ENCODE measurements at regions not wholly inside any gene's neighbourhood (a gene's known extent, or its start where the extent isn't known, plus 50 kb on each side); places are given as distances from the start of the nearest gene placed in this dataset.

DNA sequence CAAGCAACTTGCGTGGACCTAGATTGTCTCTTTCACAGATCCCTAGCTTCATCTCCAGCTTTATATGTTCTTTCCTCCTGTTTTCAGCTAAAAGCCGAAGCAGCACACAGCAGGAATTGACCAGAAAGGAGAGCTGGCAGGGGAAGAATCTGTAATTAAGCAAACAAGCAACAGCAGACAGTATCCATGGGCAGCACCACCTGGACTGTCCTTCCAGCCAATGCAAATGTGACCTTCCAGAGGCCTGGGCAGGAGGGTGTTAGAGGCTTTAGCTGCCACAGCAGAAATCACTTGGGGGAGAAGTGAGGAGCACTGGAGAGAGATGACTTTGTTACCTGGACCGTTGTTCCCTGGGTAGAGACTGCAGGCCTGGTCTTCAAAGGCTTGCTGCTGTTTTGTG, 427.6 kb upstream of the GOT2 start:
- TF ChIP-seq POLR2A (IDR thresholded peaks at IDR 0.05) (no peak), EP300 (IDR thresholded peaks at IDR 0.05) (no peak), POLR2AphosphoS5 (IDR thresholded peaks at IDR 0.05) (no peak)
- TF ChIP-seq, protein P1, sequence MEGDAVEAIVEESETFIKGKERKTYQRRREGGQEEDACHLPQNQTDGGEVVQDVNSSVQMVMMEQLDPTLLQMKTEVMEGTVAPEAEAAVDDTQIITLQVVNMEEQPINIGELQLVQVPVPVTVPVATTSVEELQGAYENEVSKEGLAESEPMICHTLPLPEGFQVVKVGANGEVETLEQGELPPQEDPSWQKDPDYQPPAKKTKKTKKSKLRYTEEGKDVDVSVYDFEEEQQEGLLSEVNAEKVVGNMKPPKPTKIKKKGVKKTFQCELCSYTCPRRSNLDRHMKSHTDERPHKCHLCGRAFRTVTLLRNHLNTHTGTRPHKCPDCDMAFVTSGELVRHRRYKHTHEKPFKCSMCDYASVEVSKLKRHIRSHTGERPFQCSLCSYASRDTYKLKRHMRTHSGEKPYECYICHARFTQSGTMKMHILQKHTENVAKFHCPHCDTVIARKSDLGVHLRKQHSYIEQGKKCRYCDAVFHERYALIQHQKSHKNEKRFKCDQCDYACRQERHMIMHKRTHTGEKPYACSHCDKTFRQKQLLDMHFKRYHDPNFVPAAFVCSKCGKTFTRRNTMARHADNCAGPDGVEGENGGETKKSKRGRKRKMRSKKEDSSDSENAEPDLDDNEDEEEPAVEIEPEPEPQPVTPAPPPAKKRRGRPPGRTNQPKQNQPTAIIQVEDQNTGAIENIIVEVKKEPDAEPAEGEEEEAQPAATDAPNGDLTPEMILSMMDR (IDR thresholded peaks at IDR 0.05), result no peak
- no peaks in the 10 kb centered on the region for H3K4me1 ChIP-seq
- ATAC-seq (ENCODE audit: low FRiP score in 2 of 2), result peak in 1 of 2 donors; percentile 21
- H3K4me3 ChIP-seq, result no peak overlapping the region
- no peaks in the 10 kb centered on the region for H3K9me3 ChIP-seq
- DNase-seq, result no peak
- no peaks in the 10 kb centered on the region for H3K36me3 ChIP-seq
- no peak overlapping the region for H3K27ac ChIP-seq
- no peaks in the 10 kb centered on the region for H3K27me3 ChIP-seq
- 77 to 88% methylated on average over 3 of the region's 3 CpGs for WGBS, 2 donors

DNA sequence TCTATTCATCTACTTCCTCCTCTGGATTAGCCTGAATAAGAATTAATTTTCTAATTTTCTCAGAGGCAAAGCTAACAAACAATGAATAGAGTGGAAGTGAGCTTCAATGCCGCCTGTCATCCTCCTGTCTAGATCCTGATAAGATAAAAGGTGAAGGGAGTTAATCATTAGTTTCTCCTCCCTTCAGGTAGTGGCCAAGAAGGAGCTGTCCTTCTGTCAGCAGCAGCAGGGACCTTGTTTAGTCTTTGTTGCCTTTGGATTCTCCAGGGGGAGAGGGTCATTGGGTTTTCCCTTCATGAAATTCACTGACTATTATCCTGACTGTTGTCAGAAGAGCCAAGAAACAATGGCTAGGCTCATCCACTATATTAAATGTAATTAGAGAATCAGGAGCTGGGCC, 420.2 kb upstream of the GOT2 start:
- 55 to 64% methylated on average over 1 of the region's 1 CpG for WGBS, 2 donors
- Histone ChIP-seq H3K9me3 (no peaks in the 10 kb centered on the region), H3K4me3 (no peak overlapping the region), H3K36me3 (no peaks in the 10 kb centered on the region), H3K27me3 (no peaks in the 10 kb centered on the region), H3K4me1 (no peaks in the 10 kb centered on the region), H3K27ac (no peak overlapping the region)
- no peak for TF ChIP-seq POLR2A (IDR thresholded peaks at IDR 0.05)
- no peak for TF ChIP-seq POLR2AphosphoS5 (IDR thresholded peaks at IDR 0.05)
- no peak for TF ChIP-seq EP300 (IDR thresholded peaks at IDR 0.05)
- TF ChIP-seq, protein P1 (IDR thresholded peaks at IDR 0.05), result no peak
- ATAC-seq (ENCODE audit: low FRiP score in 2 of 2), result no peak
- no peak for DNase-seq

DNA sequence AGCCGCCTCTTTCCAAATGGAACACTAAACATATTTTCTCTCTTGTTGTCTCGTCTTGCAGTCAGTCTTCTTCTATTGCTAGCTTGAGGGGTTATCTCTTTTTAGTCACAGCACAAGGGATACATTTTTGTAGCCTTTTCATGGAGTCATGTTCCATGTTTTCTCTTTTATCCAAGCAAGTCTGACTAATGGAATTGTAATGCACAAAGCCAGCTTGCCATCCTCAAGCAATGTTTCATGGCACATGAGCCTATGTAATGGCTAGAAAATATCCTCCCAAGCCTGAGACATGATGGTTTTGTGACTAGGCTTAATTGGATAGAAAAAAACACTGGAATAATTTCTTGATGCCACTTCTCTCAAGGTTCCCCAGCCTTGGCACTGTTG, 414.6 kb upstream of the GOT2 start:
- DNase-seq, result no peak
- Histone ChIP-seq H3K27me3 (no peaks in the 10 kb centered on the region), H3K9me3 (no peaks in the 10 kb centered on the region), H3K27ac (no peak overlapping the region), H3K36me3 (no peaks in the 10 kb centered on the region), H3K4me3 (no peak overlapping the region), H3K4me1 (no peaks in the 10 kb centered on the region)
- 88 to 89% methylated on average over 2 of the region's 2 CpGs for WGBS, 2 donors
- TF ChIP-seq POLR2AphosphoS5 (IDR thresholded peaks at IDR 0.05) (no peak), EP300 (IDR thresholded peaks at IDR 0.05) (no peak), POLR2A (IDR thresholded peaks at IDR 0.05) (no peak)
- TF ChIP-seq, protein P1 (IDR thresholded peaks at IDR 0.05), result no peak
- no peak for ATAC-seq (ENCODE audit: low FRiP score in 2 of 2)

DNA sequence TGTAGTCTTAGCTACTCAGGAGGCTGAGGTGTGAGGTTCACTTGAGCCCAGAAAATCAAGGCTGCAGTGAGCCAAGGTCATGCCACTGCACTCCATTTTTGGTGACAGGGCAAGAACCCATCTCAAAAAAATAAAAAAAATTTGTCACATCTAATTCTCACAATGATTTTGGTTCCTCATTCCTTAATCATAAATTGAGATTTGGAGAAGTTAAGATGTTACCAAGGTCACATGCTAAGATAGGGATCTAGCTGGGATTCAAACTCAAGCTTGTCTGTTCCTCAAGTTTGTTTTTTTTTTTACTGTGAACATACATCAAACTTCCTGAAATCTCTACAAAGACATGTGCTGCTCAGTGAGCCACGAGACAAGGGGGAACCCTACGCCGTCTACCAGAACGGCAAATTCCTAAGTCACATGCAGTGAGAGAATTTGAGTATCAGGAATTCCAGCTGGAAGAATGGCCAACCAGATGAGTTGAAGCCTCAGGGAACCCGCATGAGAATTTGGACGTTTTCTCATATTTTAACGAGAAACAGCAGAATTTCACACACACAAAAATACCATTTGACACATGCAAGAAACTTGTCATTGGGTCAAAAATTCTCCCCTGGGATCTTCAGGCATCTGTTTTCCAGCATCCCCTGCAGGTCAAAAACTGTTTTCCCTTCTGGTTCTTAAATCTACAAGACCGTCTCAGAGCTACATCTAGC, 414.1 kb upstream of the GOT2 start:
- 73 to 86% methylated on average over 8 of the region's 8 CpGs for WGBS, 2 donors
- DNase-seq (no peak), ATAC-seq (ENCODE audit: low FRiP score in 2 of 2) (no peak)
- TF ChIP-seq, protein P1 (IDR thresholded peaks at IDR 0.05), result no peak
- no peak for TF ChIP-seq POLR2AphosphoS5 (IDR thresholded peaks at IDR 0.05)
- no peaks in the 10 kb centered on the region for H3K9me3 ChIP-seq
- no peak overlapping the region for H3K27ac ChIP-seq
- H3K4me1 ChIP-seq, result no peaks in the 10 kb centered on the region
- no peak overlapping the region for H3K4me3 ChIP-seq
- H3K27me3 ChIP-seq, result no peaks in the 10 kb centered on the region
- H3K36me3 ChIP-seq, result no peaks in the 10 kb centered on the region

DNA sequence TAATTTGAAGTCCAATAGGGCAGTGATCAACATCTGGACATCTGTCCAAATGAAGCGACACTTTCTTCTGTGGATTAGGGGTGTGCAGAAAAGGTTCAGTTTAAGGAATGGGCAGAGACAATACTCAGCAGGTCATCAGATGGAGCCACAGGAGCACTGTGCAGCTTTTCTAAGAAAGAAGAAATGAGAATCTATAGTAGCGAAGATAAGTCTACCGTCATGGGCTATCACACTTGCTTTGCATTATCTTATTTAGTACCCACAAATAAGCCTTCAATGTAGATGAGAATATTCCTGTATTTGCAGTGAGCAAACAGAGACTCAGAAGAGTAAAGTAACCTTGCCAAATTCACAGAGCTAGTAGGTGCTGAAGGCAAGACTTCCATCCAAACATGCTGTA, 412.0 kb upstream of the GOT2 start:
- Histone ChIP-seq H3K27me3 (no peaks in the 10 kb centered on the region), H3K4me1 (no peaks in the 10 kb centered on the region), H3K9me3 (no peaks in the 10 kb centered on the region), H3K36me3 (no peaks in the 10 kb centered on the region), H3K4me3 (no peak overlapping the region), H3K27ac (no peak overlapping the region)
- TF ChIP-seq, protein P1 (IDR thresholded peaks at IDR 0.05), result no peak
- no peak for TF ChIP-seq POLR2A (IDR thresholded peaks at IDR 0.05)
- no peak for TF ChIP-seq EP300 (IDR thresholded peaks at IDR 0.05)
- no peak for TF ChIP-seq POLR2AphosphoS5 (IDR thresholded peaks at IDR 0.05)
- no peak for DNase-seq
- WGBS, 2 donors, result 91 to 93% methylated on average over 3 of the region's 3 CpGs
- no peak for ATAC-seq (ENCODE audit: low FRiP score in 2 of 2)

All from upper lobe of left lung (tissue), 6 donors.